HepG2 (cell line): ENCODE measurements at regions not wholly inside any gene's neighbourhood (a gene's known extent, or its start where the extent isn't known, plus 50 kb on each side); places are given as distances from the start of the nearest gene placed in this dataset.

Experiments
- ATAC-seq: fragments of 200-7000 bp; cut with Tn5 transposase; 3 replicates; pipeline ENCODE4 v1.9.1; 2020; ENCODE audit warnings: mild to moderate bottlenecking, moderate library complexity
- BruUV-seq: library from RNA; stranded (reverse); fragments of 400-500 nt; replicated peaks from 2 replicates; lab custom pipeline; 2021; lab: Mats Ljungman, UMichigan
- CTCF ChIA-PET: fragments of 300-600 bp; formaldehyde crosslinking; extraction: SDS; loops from one replicate; lab custom pipeline; 2021; ENCODE audit warnings: low total read pairs, inconsistent platforms, low intra/inter-chr PET ratio; lab: Yijun Ruan, JAX
- POLR2A ChIA-PET: fragments of 350-600 bp; sonication (Branson Sonifier 250); formaldehyde crosslinking; loops from one replicate; lab custom pipeline; 2020; ENCODE audit warnings: antibody characterized with exemption, inconsistent platforms; lab: Yijun Ruan, JAX
- DNase-seq: peaks from one replicate; pipeline ENCODE4 v3.0.0-alpha.2; 2015; ENCODE audit warnings: low spot score
- FAIRE-seq: peaks from 3 replicates; lab custom pipeline; 2011; peaks lifted over from hg19 to GRCh38; lab: Jason Lieb, UNC
- H2AFZ ChIP-seq: one replicate; pipeline ENCODE4 v1.6.1; 2011; ENCODE audit warnings: low read length, inconsistent platforms
- H3K27ac ChIP-seq: fragments of 300-600 bp; 3 replicates; pipeline ENCODE4 v1.8.0; 2011; ENCODE audit warnings: mixed run types, mild to moderate bottlenecking, mixed read lengths, low read length, inconsistent platforms; ENCODE audit not compliant: insufficient read depth; ENCODE audit errors: extremely low read length
- H3K27me3 ChIP-seq, 2 experiments: fragments of 200-600 bp in 1 of 2; 2 replicates in 1 of 2; 3 replicates in 1 of 2; pipeline versions ENCODE4 v1.6.0 to v1.8.0; 2011; ENCODE audit warnings: low read length in 2 of 2, mild to moderate bottlenecking in 2 of 2, moderate library complexity in 2 of 2, inconsistent platforms in 1 of 2; ENCODE audit not compliant: insufficient read depth in 2 of 2, control insufficient read depth in 1 of 2
- H3K36me3 ChIP-seq, 2 experiments: fragments of 200-600 bp in 1 of 2; replicated peaks in 1 of 2; 2 replicates in 1 of 2; 3 replicates in 1 of 2; pipeline versions ENCODE4 v1.5.1 to v1.8.0; 2011; ENCODE audit warnings: low read length in 2 of 2, inconsistent platforms in 1 of 2; ENCODE audit not compliant: insufficient read depth in 2 of 2, control insufficient read depth in 1 of 2
- H3K4me1 ChIP-seq: 2 replicates; pipeline ENCODE4 v1.5.1; 2012; ENCODE audit warnings: low read length, inconsistent platforms; ENCODE audit not compliant: insufficient read depth
- H3K4me2 ChIP-seq: 2 replicates; pipeline ENCODE4 v1.6.0; 2011; ENCODE audit warnings: low read depth, low read length, inconsistent platforms
- H3K4me3 ChIP-seq, 3 experiments: fragments of 200-600 bp in 1 of 3; sonication (generic), shearing (Covaris generic) in 1 of 3; replicated peaks in 1 of 3; 2 replicates each; pipeline ENCODE4 v1.5.1; 2011 to 2016; ENCODE audit warnings: low read length in 3 of 3, inconsistent platforms in 2 of 3, low read depth in 2 of 3, mild to moderate bottlenecking in 2 of 3, control low read depth in 1 of 3, mixed read lengths in 1 of 3; ENCODE audit not compliant: insufficient read depth in 1 of 3
- H3K79me2 ChIP-seq: one replicate; pipeline ENCODE4 v1.6.1; 2011; ENCODE audit warnings: low read length, inconsistent platforms; ENCODE audit not compliant: insufficient read depth
- H3K9ac ChIP-seq: 2 replicates; pipeline ENCODE4 v1.6.0; 2011; ENCODE audit warnings: mild to moderate bottlenecking, low read depth, low read length, inconsistent platforms; ENCODE audit not compliant: insufficient read depth
- H3K9me3 ChIP-seq: 2 replicates; pipeline ENCODE4 v1.5.1; 2012; ENCODE audit warnings: mild to moderate bottlenecking, low read length
- H4K20me1 ChIP-seq: 2 replicates; pipeline ENCODE4 v1.6.0; 2011; ENCODE audit warnings: inconsistent platforms, mild to moderate bottlenecking, low read length, moderate library complexity; ENCODE audit not compliant: insufficient read depth
- ATF1 ChIP-seq: IDR thresholded peaks from 2 replicates; pipeline ENCODE4 v1.6.1; 2016; ENCODE audit warnings: mild to moderate bottlenecking, control low read depth
- E2F1 ChIP-seq: sonication (generic); formaldehyde crosslinking; IDR thresholded peaks from 2 replicates; pipeline ENCODE4 v1.5.0; 2020; ENCODE audit warnings: missing genetic modification reagents
- ELF4 ChIP-seq: sonication (generic); formaldehyde crosslinking; IDR thresholded peaks from 2 replicates; pipeline ENCODE4 v1.5.0; 2020; ENCODE audit warnings: missing genetic modification reagents, mild to moderate bottlenecking, moderate library complexity, borderline replicate concordance
- ETV6 ChIP-seq: sonication (generic); formaldehyde crosslinking; conservative IDR thresholded peaks from 2 replicates; pipeline ENCODE4 v1.4.0; 2020; ENCODE audit warnings: missing genetic modification reagents
- FOXP4 ChIP-seq: sonication (generic); formaldehyde crosslinking; IDR thresholded peaks from 2 replicates; pipeline ENCODE4 v1.4.0; 2020; ENCODE audit warnings: missing genetic modification reagents
- MEF2D ChIP-seq: sonication (generic); formaldehyde crosslinking; IDR thresholded peaks from 2 replicates; pipeline ENCODE4 v1.5.1; 2020; ENCODE audit warnings: mild to moderate bottlenecking, missing genetic modification reagents
- MEIS2 ChIP-seq: sonication (generic); formaldehyde crosslinking; IDR thresholded peaks from 2 replicates; pipeline ENCODE4 v1.9.0; 2021; ENCODE audit warnings: mild to moderate bottlenecking, missing genetic modification reagents
- ZBTB46 ChIP-seq: sonication (generic); formaldehyde crosslinking; IDR thresholded peaks from 2 replicates; pipeline ENCODE4 v1.4.0; 2020; ENCODE audit warnings: mild to moderate bottlenecking, missing genetic modification reagents, borderline replicate concordance
- ZNF138 ChIP-seq: sonication (generic); formaldehyde crosslinking; IDR thresholded peaks from 2 replicates; pipeline ENCODE4 v1.5.0; 2020; ENCODE audit warnings: mild to moderate bottlenecking, low read depth, missing genetic modification reagents
- ZNF256 ChIP-seq: sonication (generic); formaldehyde crosslinking; conservative IDR thresholded peaks from 2 replicates; pipeline ENCODE4 v1.4.0; 2020; ENCODE audit warnings: missing genetic modification reagents
- WGBS: methylation state at CpG from one replicate; pipeline ENCODE4 v1.1.6; 2017; ENCODE audit warnings: low lambda C conversion rate; 5-methylcytosine and 5-hydroxymethylcytosine counted together
- in situ Hi-C: cut with HindIII; loops from 2 replicates; pipeline ENCODE4 v1.10.0; 2017; ENCODE audit warnings: low pct_unique_long_range_greater_than_20kb; ENCODE audit not compliant: extremely low pct_ligation_motif_present
- intact Hi-C: fragments of 100-400 bp; cut with micrococcal nuclease; formaldehyde crosslinking; loops from one replicate; pipeline ENCODE4 v1.10.0; 2022; ENCODE audit not compliant: unreplicated experiment

- 9% methylated on average over 6 of the region's 9 CpGs for WGBS
- Histone ChIP-seq H3K79me2 (no peaks in the 10 kb centered on the region), H3K4me3 (no peak overlapping the region), H3K4me1 (no peaks in the 10 kb centered on the region), H3K36me3 (no peaks in the 10 kb centered on the region), H4K20me1 (no peaks in the 10 kb centered on the region)
- intact Hi-C loops: no loop called here
- no peak for FAIRE-seq
- TF ChIP-seq ETV6: no peak
- TF ChIP-seq, all 625 proteins: peak for 0
- no TSS peak for BruUV-seq
- Histone ChIP-seq H3K9me3 (peaks cover 47% of the 10 kb centered on the region), H3K27ac (no peak overlapping the region), H3K9ac (no peak overlapping the region), H2AFZ (no peak overlapping the region), H3K4me2 (no peak overlapping the region), H3K27me3 (no peaks in the 10 kb centered on the region)
- ATAC-seq (no peak), DNase-seq (no peak)
- ChIA-PET CTCF (no interaction called here), POLR2A (no interaction called here)
- in situ Hi-C loops: no loop called here
Observed at GRCh38 chr3:34758630-34759261, 880.6 kb upstream of the ARPP21 start.

GRCh38 chr3:34777386-34777785, 861.9 kb upstream of the ARPP21 start:
- Histone ChIP-seq H3K79me2 (no peaks in the 10 kb centered on the region), H3K4me2 (no peak overlapping the region), H3K9ac (no peak overlapping the region), H3K36me3 (no peaks in the 10 kb centered on the region), H3K27ac (no peak overlapping the region), H3K9me3 (peaks cover 23% of the 10 kb centered on the region), H3K4me1 (no peaks in the 10 kb centered on the region), H4K20me1 (no peaks in the 10 kb centered on the region), H2AFZ (no peak overlapping the region), H3K4me3 (no peak overlapping the region), H3K27me3 (no peaks in the 10 kb centered on the region)
- WGBS: 3% methylated on average over 4 of the region's 4 CpGs
- no peak for FAIRE-seq
- ATAC-seq: no peak
- no TSS peak for BruUV-seq
- ChIA-PET CTCF (no interaction called here), POLR2A (no interaction called here)
- intact Hi-C loops: no loop called here
- no peak for DNase-seq
- in situ Hi-C loops: no loop called here
- TF ChIP-seq ELF4: no peak
- no peak for TF ChIP-seq FOXP4 (CRISPR knock-in tag)
- no peak for TF ChIP-seq ZBTB46 (CRISPR knock-in tag)
- TF ChIP-seq ZNF256 (CRISPR knock-in tag): no peak
- no peak for TF ChIP-seq E2F1
- no peak for TF ChIP-seq ATF1 (CRISPR knock-in tag)
- TF ChIP-seq MEIS2 (CRISPR knock-in tag): no peak
- TF ChIP-seq MEF2D (CRISPR knock-in tag): no peak
- no peak for TF ChIP-seq ZNF138 (CRISPR knock-in tag)
